Astrocyte (in vitro differentiated cells and primary cell): ENCODE measurements at regions not wholly inside any gene's neighbourhood (a gene's known extent, or its start where the extent isn't known, plus 50 kb on each side); places are given as distances from the start of the nearest gene placed in this dataset.

Experiments used
- CTCF ChIP-seq: IDR thresholded peaks from 2 replicates; pipeline ENCODE4 v1.5.1; 2011; ENCODE audit warnings: low read depth, mild to moderate bottlenecking, inconsistent platforms, low read length, moderate library complexity; ENCODE audit not compliant: insufficient read depth
- EZH2 ChIP-seq: IDR thresholded peaks from 2 replicates; pipeline ENCODE4 v1.6.1; 2012; ENCODE audit warnings: mild to moderate bottlenecking, low read length, inconsistent platforms; ENCODE audit not compliant: insufficient read depth

- TF ChIP-seq CTCF (no peak), EZH2 (no peak)
Measured at GRCh38 chr13:99055735-99056134, 77.9 kb upstream of the DOCK9 start.
